Prostate gland (tissue), 2 donors: ENCODE measurements at regions not wholly inside any gene's neighbourhood (a gene's known extent, or its start where the extent isn't known, plus 50 kb on each side); places are given as distances from the start of the nearest gene placed in this dataset.

Experiments used
- POLR2A ChIP-seq: fragments of 450-650 bp; IDR thresholded peaks from one replicate; pipeline ENCODE4 v1.6.1; 2016; ENCODE audit warnings: antibody characterized with exemption, mild to moderate bottlenecking
- POLR2AphosphoS5 ChIP-seq: sonication (generic); formaldehyde crosslinking; IDR thresholded peaks from one replicate; pipeline ENCODE4 v1.6.1; 2017; ENCODE audit warnings: antibody characterized with exemption
- TF ChIP-seq, protein P1 (sequence below), 4 experiments: fragments of 200-600 bp in 2 of 4; fragments of 450-650 bp in 2 of 4; sonication (generic) in 2 of 4; IDR thresholded peaks; 1 replicate in 3 of 4; 2 replicates in 1 of 4; pipeline ENCODE4 v1.5.1; 2016 to 2019; ENCODE audit warnings: antibody characterized with exemption in 4 of 4, mild to moderate bottlenecking in 2 of 4, moderate library complexity in 2 of 4

DNA sequence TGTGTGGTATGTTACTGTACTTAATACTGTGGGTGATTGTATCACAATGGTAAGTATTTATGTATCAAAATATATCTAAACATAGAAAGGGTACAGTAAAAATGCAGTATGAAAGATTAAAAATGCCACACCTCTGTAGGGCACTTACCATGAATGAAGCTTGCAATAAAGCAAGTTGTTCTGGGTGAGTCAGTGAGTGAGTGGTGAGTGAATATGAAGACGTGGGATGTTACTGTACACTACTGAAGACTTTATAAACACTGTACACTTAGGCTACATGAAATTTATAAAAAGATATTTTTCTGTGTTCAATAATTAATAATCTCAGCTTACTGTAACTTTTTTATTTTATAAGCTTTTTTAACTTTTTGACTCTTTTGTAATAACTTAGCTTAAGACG lies 1162.4 kb upstream of the NRXN1 start:
- TF ChIP-seq, protein P1, sequence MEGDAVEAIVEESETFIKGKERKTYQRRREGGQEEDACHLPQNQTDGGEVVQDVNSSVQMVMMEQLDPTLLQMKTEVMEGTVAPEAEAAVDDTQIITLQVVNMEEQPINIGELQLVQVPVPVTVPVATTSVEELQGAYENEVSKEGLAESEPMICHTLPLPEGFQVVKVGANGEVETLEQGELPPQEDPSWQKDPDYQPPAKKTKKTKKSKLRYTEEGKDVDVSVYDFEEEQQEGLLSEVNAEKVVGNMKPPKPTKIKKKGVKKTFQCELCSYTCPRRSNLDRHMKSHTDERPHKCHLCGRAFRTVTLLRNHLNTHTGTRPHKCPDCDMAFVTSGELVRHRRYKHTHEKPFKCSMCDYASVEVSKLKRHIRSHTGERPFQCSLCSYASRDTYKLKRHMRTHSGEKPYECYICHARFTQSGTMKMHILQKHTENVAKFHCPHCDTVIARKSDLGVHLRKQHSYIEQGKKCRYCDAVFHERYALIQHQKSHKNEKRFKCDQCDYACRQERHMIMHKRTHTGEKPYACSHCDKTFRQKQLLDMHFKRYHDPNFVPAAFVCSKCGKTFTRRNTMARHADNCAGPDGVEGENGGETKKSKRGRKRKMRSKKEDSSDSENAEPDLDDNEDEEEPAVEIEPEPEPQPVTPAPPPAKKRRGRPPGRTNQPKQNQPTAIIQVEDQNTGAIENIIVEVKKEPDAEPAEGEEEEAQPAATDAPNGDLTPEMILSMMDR (IDR thresholded peaks at IDR 0.05), result no peak
- TF ChIP-seq POLR2A, result no peak
- no peak for TF ChIP-seq POLR2AphosphoS5
